ENCODE measurements at regions not wholly inside any gene's neighbourhood (a gene's known extent, or its start where the extent isn't known, plus 50 kb on each side); places are given as distances from the start of the nearest gene placed in this dataset.

DNA sequence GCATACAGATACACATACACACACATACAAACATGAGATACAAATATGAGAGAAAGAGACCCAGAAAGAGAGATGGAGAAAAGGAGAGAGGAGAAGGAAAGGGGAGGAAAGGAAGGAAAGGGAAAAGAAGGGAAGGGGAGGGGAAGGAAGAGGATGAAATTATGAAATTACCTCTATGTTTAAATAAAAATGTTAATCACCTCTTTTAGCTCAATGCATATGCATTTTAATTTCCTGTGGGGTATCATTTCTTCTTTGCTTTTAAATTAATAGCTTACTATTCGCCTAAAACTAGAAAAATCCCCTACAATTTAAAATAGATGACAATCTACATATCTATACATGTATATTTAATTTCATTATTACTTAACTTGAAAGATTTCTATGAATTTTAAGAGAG, 958.0 kb upstream of the CNTN5 start:
- DNase-seq (no peak), ATAC-seq (ENCODE audit: low read depth) (no peak)
- TF ChIP-seq RAD21 (IDR thresholded peaks at IDR 0.05; ENCODE audit: low read length) (no peak), MAFK (IDR thresholded peaks at IDR 0.05; ENCODE audit: low read depth, low read length) (no peak), BHLHE40 (IDR thresholded peaks at IDR 0.05; ENCODE audit: low read depth, low read length) (no peak), CEBPB (IDR thresholded peaks at IDR 0.05; ENCODE audit: low read depth, low read length) (no peak), POLR2A (IDR thresholded peaks at IDR 0.05; ENCODE audit: low read depth, low read length) (no peak)
- no peak overlapping the region for H2AK5ac ChIP-seq (ENCODE audit: low read depth, low read length)
- H3K18ac ChIP-seq (ENCODE audit: low read depth, low read length): no peak overlapping the region
- no peaks in the 10 kb centered on the region for H3K9me3 ChIP-seq (ENCODE audit: control insufficient read depth, insufficient read depth, low read length)
- no peak overlapping the region for H4K5ac ChIP-seq (ENCODE audit: low read depth, low read length)
- WGBS, 2 experiments (ENCODE audit: extremely low coverage in 2 of 2, insufficient read length in 1 of 2): no CpG with 5 or more reads among the region's 1 CpG
- no peak overlapping the region for H3K4me3 ChIP-seq (ENCODE audit: insufficient read depth, low read depth, low read length)
- POLR2A ChIA-PET (ENCODE audit: unreplicated experiment): no interaction called here
- H2AFZ ChIP-seq (replicated peaks; ENCODE audit: low read length, poor library complexity): no peak overlapping the region
- no peak overlapping the region for H3K4me2 ChIP-seq (ENCODE audit: low read depth, low read length)
- no peak overlapping the region for H4K91ac ChIP-seq (ENCODE audit: insufficient read depth, low read depth, low read length)
- H4K20me1 ChIP-seq (ENCODE audit: insufficient read depth, low read length): no peaks in the 10 kb centered on the region
- no peak overlapping the region for H3K56ac ChIP-seq (ENCODE audit: extremely low read depth, insufficient read depth, low read length)
- H2BK120ac ChIP-seq (ENCODE audit: low read depth, low read length): no peak overlapping the region
- no peak overlapping the region for H3K27ac ChIP-seq (ENCODE audit: insufficient read depth, low read length)
- no peaks in the 10 kb centered on the region for H3K79me1 ChIP-seq (ENCODE audit: low read depth in 1 of 2, low read length in 2 of 2)
- H3K4ac ChIP-seq (ENCODE audit: low read depth, low read length): no peak overlapping the region
- no peaks in the 10 kb centered on the region for H3K4me1 ChIP-seq (ENCODE audit: control insufficient read depth, insufficient read depth, low read length)
- no peak overlapping the region for H2AK9ac ChIP-seq (replicated peaks; ENCODE audit: low read depth, low read length, poor library complexity)
- intact Hi-C loops (cut with micrococcal nuclease): no loop called here
- no peak overlapping the region for H3K9ac ChIP-seq (ENCODE audit: low read depth, low read length)
- dilution Hi-C loops (cut with HindIII; ENCODE audit: low sequenced_read_pairs, unreplicated experiment): no loop called here
- no peak overlapping the region for H3K14ac ChIP-seq (replicated peaks; ENCODE audit: low read depth, low read length)
- no peak overlapping the region for H2BK20ac ChIP-seq (ENCODE audit: low read depth, low read length)
- no peak overlapping the region for H2BK5ac ChIP-seq (ENCODE audit: low read depth, low read length, poor library complexity, severe bottlenecking)
- H3K27me3 ChIP-seq (ENCODE audit: control insufficient read depth, insufficient read depth, low read length): no peaks in the 10 kb centered on the region
- H2BK15ac ChIP-seq (ENCODE audit: low read depth, low read length): no peak overlapping the region
- H3K9me1 ChIP-seq (ENCODE audit: insufficient read depth, low read length): no peaks in the 10 kb centered on the region
- H3K23ac ChIP-seq (ENCODE audit: low read depth, low read length): no peak overlapping the region
- in situ Hi-C loops (cut with MboI; ENCODE audit: low sequenced_read_pairs): no loop called here
- no peaks in the 10 kb centered on the region for H3K36me3 ChIP-seq (ENCODE audit: control insufficient read depth, insufficient read depth, low read length)
- CTCF ChIA-PET: no interaction called here
- H4K8ac ChIP-seq (ENCODE audit: low read depth in 2 of 2, low read length in 2 of 2): no peak overlapping the region
- no TSS peak for BruUV-seq (replicated peaks)

All from IMR-90 (cell line).